RCC 7860 (cell line): ENCODE measurements at regions not wholly inside any gene's neighbourhood (a gene's known extent, or its start where the extent isn't known, plus 50 kb on each side); places are given as distances from the start of the nearest gene placed in this dataset.

Source experiments
- DNase-seq: peaks from one replicate; pipeline ENCODE4 v3.0.0-alpha.2; 2015; ENCODE audit warnings: low spot score
- FAIRE-seq: peaks from 2 replicates; lab custom pipeline; 2012; peaks lifted over from hg19 to GRCh38; lab: Jason Lieb, UNC

DNA sequence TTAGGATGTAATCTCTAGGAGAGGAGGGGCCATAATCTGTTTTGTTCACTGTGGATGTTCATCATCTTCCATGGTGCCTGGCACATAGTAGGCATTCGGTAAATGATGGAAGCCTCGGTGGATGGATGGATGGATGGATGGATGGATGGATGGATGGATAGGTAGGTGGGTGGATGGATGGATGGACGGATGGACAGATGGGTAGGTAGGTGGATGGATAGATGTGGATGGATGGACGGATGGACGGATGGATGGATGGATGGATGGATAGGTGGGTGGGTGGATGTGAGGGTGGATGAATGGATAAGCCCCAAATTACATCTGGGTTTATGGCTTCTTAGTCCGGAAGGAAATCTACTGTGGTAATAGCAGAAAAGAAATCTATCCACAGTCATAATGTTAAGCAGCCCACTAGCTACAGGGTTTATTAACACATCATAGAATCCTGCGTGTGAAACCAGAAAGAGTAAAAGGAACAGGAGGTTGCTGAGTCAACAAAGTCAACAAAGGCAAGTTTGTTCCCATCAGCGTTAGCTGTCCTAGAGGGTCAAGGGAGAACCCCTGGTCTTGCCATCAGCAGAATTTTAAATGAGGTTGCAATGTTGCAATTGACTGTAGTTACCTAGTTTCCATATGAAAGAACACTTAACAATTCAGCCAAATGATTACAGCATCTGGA, 82.8 kb downstream of the C11orf91 start:
- no peak for DNase-seq
- no peak for FAIRE-seq

DNA sequence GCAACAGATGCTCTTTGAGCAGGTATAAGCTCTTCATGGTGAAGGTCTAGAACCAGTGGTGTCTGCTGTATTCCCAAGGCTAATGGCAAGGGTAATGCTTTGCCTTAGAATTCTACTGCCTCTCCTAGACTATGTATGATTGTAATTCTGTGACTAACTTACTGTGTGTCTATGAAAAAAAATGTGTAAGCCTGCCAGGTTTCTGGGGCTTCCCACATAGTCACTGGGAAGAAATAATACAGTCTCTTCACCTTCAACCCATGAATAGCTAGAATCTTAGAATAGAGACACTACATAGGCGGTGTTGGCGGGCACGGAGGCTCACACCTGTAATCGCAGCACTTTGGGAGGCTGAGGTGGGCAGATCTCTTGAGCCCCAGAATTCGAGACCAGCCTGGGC, 84.1 kb downstream of the C11orf91 start:
- no peak for DNase-seq
- FAIRE-seq, result no peak

DNA sequence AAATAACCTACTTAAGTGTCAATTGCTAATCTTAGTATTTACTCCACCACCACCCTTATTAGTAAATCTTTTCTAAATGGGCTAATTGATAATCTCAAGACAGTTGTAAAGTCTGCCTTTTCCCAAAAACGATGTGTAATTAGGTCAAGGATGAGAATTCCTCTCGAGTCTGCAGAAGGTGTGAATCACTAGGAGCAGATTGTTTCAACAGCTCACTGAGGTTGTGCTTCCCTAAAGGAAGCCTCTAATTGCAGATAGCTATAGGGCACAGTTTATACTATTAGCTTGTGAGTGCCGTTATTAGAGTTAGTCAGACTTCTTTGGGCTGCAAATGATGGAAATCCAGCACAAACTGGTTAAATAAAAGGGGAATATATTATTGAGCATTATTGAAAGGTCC, 84.9 kb downstream of the C11orf91 start:
- no peak for DNase-seq
- FAIRE-seq, result no peak

DNA sequence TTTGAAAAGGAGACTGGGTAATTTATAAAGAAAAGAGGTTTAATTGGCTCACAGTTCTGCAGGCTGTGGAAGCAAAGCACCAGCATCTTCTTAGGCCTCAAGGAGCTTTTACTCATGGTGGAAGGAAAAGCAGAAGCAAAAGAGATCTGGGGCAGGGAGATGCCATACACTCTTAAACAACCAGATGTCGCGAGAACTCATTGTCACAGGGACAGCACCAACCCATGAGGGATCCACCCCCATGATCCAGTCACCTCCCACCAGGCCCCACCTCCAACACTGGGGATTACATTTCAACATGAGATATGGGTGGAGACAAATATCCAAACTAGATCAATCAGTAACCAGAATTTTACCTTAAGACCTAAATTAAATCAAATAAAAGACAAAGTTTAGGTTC, 87.2 kb downstream of the C11orf91 start:
- no peak for FAIRE-seq
- DNase-seq, result no peak

DNA sequence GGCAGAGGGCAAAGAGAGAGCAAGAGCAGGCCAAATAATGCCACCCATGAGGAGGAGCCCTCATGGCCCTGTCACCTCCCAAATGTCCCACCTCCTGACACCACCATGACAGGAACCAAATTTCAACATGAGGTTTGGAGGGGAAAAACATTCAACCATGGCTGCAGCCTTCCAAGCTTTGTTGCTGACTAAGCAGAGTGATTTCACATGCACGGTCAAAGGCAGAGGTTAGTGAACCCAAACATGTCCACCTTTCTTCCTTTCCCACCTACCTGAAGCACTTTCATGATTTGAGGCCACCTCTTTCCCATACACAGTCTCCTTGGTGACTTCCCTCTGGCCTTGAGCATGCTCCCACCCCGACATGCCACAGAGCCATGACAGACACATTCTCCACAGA, 89.7 kb downstream of the C11orf91 start:
- FAIRE-seq (no peak), DNase-seq (no peak)

DNA sequence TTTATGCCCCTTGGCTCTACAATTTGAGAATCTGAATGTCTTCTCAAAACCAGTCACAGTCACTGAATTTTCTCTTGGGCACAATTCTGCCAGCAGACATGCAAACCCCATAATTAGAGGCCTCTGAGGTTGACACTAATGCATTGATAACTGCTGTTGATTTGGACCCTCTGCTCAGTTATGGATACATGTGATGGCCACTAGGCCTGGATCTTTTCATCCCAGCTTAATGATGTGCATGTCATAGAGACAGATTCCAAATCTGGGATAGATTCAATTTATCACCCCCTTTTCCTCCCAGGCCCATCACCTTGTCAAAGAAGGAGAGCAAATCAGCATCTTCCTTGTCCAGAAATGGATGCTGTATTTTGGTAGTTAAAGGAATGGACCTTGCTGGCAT, 92.2 kb downstream of the C11orf91 start:
- DNase-seq, result no peak
- no peak for FAIRE-seq

DNA sequence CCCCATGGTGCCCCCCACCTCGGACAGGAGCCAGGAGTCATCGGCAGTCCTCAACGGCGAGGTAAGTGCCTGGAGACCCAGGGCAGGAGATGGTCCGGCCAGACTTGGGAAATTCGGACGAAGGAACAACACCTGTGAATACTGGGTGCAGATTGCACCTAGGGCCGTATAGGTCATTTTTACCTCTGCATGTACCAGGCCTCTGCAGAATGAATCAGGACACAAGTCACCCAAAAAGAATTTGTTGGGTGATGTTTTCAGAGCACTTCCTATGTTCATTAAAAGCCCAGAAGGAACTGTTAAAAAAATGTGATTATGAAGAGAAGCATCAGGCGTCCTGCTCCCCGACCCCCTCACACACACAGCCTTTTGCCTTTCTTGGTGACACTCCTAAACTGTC, 93.9 kb downstream of the C11orf91 start:
- FAIRE-seq (no peak), DNase-seq (no peak)

DNA sequence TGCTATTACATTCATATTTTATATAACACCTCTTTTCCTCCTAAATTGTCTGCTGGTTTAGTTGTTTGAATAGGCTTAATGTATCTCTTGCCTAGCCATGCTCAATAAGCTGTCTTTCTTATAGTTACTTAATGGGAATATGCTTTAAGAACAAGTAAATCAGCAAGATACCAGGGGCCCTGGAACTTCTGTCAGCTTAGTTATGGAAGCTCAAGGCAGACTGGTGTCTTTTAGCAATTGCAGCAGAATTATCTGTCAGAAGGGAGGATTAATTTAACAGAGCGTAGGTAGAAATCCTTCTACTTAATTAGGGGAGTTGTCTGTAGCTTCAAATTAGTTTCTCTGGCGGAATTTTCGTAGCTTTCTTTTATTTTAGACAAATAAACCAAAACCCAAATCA, 94.9 kb downstream of the C11orf91 start:
- FAIRE-seq (no peak), DNase-seq (no peak)

DNA sequence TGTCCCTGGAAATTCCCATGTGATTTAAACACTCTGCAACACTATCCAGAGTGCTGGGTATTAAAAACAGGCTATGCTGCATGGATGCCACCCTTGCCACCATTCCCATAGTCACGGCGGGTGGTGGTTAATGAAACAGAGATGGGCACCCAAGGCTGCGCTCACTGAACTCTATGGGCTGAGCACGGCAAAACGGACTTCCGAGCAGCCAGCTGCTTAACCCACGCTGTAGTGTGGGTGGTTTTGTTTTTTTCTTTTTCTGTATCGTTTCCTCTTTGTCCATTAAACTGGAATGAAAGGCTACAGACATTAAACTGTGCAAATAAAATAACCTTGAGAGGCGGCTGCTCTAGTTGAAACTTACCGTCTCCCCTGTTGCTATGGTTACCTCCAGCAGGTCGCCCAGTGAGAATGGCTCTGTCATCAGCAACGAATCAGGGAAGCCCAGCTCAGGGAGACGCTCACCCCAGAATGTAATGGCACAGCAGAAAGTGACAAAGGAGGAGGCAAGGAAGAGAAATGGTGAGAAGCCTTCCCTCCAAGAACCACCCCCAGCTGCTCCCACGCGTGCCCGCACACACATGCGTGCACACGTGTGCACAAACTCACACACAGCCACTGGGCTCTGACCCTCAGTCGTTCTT, 102.1 kb downstream of the C11orf91 start:
- DNase-seq (no peak), FAIRE-seq (no peak)

DNA sequence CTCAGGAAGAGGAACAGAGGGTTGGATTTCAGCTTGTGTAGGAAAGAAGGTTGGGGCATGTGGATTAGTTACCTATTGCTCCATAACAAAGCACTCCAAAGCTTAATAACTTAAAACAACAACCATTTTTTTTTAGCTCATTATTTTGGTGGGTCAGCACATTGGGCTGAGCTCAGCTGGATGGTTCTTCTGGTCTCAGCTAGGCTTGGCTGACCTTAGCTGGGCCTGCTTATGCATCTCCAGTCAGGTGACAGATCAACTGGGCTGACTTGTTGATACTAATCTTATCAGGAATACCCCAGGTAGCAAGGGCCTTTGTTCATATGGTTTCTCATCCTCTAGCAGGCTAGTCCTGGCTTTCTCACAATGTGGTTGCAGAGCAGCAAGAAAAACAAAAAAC, 106.4 kb downstream of the C11orf91 start:
- DNase-seq, result no peak
- FAIRE-seq, result no peak

DNA sequence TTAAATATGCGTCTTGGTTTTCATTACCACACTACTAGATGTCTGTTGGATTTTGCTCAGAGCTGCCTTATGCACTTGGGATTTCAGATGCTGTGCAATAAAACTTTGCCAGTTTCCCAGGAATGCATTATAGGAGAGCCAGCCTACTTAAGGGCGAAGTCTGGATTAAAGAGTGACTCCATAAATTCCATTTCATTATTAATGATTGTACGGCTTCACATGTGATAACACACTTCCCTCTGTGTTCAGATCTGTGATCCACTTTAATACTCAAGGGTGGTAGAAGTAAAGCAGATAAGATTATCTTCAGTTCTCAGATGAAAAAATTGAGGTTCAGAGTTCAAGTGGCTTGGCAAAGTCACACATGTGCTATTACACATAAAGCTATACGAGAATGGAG, 110.2 kb downstream of the C11orf91 start:
- no peak for DNase-seq
- FAIRE-seq, result no peak

DNA sequence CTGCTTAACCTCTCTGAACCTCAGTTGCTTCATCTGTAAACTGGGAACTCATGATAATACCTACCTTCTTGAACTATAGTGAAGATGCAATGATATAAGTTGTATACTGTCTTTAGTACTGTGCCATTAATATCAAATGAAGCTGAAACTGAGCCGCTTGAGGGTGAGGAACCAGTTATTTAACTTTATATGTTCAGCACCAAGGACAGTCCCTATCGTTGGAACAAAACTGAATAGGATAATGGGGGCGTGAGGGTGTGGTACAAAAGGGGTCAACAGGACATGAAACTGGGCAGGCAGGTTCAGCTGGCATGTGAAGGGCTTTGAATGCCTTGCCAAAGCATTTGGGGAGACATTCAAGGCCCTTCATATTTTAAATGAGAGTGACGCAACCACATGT, 112.6 kb downstream of the C11orf91 start:
- no peak for DNase-seq
- FAIRE-seq, result no peak

DNA sequence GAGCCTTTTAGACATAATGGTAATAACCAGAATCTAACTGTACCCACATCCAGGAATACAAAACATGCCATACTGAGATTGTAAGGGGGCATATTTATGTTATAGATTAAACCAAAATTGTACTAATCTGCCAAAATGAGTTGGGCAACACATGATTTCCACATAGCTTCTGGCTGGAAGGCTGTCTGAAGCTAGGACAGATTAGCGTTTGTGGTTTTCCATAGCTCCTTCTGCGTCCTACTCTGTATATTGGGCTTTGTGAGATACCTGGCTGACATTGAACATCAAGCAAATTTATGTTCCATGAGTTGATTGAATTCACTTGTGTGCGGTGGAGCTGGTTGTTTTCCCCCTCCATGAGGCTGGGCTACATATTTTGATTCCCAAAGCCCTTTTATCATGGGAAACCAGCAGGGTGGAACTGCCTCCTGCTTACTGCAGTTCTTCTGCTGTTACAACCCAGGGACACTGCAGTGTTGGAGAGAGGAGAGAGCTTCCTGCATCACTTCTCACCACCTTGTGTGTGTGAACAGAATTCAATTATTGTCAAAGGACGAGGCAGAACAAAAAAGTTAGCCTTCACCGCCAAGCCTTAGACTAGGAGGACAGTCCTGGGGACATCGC, 114.9 kb downstream of the C11orf91 start:
- FAIRE-seq (no peak), DNase-seq (no peak)

DNA sequence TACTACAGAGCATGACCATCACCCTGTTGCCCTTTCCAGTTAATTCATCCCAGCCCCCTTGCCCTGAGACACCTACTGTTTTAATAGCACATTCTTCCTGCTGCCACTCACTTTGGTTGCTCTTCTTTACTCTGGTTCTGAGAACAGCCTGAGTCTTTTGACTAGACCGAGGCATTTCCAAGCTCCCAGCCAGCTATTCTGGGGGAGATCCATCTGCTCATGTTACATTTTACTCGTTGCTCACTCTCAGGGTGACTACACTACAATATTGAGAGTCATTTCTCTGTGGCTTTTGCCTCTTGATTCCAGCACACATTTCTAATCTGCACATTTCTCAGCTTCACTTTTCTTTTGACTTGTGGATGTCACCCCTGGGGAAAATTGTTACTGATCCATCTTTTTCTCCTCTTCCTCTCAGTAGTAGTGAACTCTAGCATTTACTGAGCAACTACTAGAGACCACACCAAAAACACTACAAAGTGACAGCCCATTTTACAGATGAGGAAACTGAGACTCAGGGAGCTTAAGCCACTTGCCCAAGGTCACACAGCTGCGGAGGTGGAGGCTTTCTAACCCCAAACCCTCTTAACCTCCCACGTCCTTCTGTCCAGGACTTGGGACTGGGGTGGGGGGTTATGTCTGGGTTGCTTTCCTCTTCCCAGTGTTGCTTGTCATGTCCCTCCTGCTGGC, 117.8 kb downstream of the C11orf91 start:
- DNase-seq (no peak), FAIRE-seq (no peak)

DNA sequence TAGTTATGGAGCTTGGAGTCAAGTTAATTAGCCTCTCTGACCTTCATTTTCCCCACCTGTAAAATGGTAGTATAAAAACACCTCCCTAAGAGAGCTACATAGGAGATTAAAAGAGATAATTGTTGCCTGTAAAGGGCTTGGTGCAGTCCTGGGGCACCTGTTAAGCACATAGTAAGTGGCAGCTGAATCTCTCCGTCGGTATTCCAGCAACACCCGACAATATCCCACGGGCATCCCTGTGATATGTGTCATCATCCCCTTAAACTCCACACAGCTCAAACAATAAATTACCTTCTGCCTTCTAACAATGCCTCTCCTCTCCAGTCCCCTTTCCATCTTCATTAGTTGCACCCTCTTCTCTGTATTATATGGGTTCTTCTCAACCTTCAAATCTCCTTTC, 121.5 kb downstream of the C11orf91 start:
- FAIRE-seq (no peak), DNase-seq (no peak)

DNA sequence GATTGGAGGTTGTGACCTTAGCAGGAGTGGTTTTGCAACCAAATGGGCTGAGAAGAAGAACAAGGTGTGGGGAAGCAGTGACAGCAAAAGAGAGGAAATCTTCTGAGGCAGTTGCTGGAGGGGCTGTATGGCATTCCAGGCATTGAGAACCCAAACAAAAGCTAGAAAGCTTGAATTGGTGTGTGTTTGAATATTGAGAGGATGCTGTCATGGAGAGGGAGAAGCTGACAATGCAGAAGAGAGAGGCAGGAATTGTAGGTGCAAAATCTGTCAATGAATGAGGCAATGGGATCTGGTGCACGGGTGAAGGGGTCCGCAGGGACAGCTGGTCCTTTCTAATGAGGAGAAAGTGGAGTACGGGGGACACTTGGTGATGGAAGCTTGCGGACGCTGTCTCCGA, 123.4 kb downstream of the C11orf91 start:
- DNase-seq (no peak), FAIRE-seq (no peak)

DNA sequence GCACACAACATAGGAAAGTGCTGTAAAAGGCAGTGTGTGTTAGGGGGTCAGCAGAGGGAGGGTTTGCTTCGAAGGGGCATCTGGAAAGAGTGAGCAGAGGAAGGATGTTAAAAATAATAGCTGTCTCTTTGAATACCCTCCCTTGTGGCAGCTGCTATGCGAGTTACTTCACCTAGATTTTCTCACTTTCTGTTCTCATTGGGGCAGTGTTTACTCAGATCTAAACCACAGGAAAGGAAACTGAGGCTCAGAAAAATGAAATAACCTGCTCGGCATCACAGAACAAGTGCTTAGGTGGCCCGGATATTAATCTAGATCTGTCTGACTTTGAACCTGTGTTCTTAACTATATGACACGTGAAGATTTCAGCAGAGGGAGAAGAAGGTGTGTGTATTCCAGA, 125.3 kb downstream of the C11orf91 start:
- FAIRE-seq (no peak), DNase-seq (no peak)

DNA sequence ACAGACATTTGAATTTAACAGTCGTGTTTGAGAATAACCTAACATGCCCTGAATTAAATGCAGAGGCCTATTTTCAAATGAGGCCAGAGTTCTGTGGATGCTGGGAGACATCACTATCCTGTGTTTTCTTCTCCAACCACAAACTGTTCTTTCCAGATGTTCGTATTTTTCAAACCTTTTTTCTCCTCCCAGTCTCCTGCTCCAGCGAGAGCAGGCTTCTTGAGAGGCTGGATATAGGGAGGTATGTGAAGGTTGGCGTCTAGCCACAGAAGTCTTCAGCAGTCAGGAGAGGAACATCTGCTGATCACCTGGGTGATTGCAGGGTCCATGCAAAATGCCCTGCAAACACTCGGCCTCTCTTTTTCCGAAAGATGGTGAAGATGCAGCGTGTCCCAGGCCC, 126.3 kb downstream of the C11orf91 start:
- FAIRE-seq (no peak), DNase-seq (no peak)

DNA sequence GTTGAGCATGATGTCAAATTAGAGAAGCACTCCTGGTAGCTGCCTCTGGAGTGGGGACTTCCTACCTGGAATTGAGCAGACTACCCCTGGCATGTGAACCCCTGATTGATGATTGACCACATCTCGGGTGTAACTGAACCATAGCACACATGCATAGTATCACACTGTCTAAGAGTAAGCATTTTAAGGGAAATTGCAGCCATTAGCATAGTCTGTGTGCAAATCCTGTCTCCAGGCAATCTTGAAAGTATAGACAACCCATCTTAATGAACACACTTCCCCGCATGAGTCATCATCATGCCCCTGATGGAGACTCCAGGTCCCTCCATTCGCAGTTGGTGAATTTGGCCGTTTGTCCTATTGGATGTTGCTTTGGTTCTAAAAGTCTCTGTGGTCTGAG, 131.3 kb downstream of the C11orf91 start:
- DNase-seq (no peak), FAIRE-seq (no peak)

DNA sequence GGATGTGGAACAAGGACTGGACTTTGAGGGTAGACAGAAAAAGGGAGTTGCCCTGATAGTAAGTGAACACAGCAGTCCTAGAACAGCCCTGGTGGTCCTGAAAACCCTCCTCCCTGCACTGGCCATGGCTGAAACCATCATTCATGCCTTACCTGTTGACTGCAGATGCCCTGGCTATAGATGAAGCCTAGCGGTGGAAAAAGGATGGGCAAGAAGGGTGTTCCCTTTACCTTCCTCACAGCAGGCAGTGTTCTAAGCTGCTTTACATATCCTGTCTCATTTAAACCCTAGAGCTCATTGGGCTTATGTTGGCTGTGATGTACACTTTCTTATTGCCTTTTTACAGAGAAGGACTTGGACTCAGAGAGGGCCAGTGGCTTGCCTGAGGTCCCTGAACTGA, 133.6 kb downstream of the C11orf91 start:
- no peak for FAIRE-seq
- no peak for DNase-seq

DNA sequence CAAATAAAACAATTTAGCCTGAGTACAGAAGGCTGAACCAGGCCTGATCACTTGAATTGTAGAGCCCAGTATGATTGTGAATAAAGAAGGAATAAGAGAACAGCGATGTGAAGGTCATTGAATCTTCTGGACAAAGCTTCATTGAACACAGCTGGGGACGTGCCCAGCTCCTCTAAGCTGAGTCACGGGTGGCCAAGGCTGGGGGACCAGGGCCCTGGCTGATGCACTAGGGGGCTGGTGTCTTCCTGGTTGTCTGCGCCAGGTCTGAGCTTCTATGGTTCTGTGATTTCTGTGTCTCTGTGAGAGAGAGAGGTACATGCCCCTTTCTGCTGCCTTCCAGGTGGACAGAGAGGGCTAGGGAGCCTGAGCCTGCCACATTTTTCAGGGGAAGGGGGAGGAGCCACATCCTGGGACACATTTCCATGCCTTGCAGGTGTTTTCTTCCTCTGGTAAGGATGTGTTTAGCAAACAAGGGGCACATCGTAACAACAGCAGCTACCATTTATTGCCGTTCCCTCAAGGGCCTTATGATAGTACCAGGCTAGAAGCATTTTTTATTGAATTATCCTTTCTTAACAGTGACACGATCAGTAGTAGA, 135.7 kb downstream of the C11orf91 start:
- FAIRE-seq, result no peak
- DNase-seq, result no peak

DNA sequence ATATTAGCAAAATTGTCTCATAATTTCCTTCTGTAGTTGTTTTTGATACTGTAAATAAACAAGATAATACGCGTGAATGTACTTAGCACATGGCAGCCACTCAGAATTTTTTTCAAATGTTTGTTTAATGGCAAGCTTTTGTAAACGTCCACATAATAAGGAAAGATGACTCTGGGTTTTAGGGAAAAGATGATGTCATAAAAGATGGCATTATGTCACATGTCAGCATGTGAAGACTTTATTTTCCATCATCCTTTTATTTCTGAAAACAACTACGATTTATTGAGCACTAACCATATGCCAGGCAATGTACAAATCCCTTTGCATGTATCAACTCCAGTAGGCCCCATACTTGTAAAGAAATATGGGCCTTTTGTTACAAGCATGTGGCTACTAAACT, 139.9 kb downstream of the C11orf91 start:
- FAIRE-seq, result no peak
- DNase-seq, result no peak
